RPMI7951 (cell line): ENCODE measurements at regions not wholly inside any gene's neighbourhood (a gene's known extent, or its start where the extent isn't known, plus 50 kb on each side); places are given as distances from the start of the nearest gene placed in this dataset.
"Not testable (repeated sequence)": the region's sequence is repeated elsewhere in the genome, so short reads cannot be mapped to it uniquely, and the experiment has no call there.

ENCODE experiments used
- DNase-seq: peaks from one replicate; pipeline ENCODE4 v3.0.0-alpha.2; 2012; ENCODE audit warnings: low read depth

DNA sequence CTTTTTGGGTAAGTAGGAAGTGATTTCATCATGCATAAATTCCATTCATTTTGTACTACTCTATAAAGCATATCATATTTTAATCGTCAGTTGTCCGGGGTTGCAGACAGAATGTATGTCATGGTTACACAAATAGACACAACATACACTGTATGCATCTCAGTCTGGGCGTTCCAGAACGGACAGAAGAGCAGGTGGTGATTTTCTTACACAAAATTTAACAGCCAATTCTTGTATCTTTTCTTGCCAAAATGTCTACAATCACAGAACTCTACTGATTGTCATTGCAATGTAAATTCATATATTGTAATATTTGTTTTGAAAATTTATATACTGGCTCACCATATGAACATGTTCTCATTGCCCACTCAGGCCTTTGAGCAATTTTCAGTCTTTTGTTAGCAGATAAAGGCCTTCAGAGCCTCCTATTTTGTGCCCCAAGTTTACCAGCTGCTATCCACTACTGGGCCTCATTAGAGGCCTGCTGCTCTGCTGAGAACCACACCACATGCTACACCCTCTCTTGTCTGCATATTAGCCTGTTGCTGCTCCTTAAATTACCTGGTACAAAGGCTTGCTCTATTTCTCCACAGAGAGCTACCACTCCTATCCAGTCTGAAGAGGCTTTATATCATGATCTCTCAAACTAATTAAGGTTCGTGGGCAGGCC lies 61.5 kb downstream of the PRDM13 start:
- no peak for DNase-seq

DNA sequence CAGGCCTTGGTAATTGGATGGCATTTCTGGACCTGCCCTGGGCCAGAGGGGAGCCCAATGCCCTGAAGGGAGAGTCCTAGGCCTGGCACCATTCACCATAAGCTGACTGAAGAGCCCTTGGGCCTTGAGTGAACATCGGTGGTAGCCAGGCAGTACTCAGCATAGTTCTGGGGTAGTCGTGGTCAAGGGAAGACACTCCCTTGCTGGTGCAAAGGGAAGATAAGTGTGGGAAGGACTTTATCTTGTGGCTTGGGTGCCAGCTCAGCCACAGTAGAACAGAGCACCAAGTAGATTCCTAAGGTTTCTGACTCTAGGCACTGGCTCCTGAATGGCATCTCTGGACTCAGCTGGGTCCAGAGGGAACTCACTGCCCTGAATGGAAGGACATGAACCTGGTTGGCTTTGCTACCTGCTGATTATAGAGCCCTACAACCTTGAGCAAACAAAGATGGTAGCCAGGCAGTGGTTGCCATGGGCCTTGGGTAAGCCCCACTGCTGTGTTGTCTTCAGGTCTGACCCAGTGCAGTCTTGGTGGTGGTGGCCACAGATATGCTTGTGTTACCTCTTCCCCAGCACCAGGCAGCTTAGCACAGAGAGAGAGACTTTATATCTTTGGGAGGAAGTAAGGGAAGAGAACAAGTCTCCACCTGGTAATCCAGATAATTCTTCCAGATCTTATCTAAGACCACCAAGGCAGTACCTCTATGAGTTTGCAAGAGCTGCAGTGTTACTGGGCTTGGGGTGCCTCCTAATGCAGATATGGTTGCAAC lies 83.5 kb downstream of the PRDM13 start:
- DNase-seq = no peak

DNA sequence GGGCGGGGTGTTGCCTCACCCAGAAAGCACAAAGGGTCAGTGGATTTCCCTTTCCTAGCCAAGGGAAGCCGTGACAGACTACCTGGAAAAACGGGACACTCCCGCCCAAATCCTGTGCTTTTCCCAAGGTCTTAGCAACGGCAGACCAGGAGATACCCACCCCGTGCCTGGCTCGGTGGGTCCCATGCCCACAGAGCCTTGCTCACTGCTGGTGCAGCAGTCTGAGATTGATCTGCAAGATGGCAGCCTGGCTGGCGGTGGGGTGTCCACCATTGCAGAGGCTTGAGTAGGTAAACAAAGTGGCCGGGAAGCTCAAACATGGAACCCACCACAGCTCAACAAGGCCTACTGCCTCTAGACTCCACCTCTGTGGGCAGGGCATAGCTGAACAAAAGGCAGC lies 95.7 kb downstream of the PRDM13 start:
- DNase-seq = not testable (repeated sequence)

DNA sequence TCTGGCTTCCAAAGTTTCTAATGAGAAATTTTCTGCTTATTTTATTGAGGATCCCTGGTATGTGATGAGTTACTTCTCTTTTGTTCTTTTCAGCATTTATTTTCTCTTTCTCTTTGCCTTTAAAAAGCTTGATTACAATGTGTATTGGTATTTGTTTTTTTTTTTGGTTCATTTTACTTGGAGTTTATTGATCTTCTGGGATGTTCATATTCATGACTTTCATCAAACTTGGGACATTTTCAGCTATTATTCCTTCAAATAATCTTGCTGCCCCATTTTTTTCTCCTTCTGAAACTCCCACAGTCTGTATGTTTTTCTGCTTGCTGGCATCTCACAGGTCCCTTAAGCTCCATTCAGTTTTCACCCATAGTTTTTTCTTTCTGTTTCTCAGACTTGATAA lies 102.4 kb downstream of the PRDM13 start:
- DNase-seq = no peak

DNA sequence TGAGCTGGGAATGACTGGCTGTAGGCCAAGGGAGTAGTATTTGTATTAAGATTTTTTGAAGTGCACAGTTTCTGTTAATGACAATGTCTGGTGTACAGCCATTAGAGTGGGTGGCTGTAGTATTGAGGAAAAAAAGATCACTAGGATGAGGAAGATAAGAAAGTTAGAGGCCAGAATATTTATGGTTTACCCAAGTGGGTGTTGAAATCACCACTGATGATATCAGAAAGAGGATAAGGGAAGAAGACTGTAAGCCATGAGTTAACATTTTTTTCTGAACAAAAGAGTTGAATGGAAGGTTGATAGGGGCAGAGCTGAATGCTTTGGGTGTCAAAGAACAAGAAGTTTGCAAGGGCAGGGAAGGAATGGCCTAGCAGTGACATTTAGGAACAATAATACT lies 104.7 kb downstream of the PRDM13 start:
- DNase-seq = no peak

DNA sequence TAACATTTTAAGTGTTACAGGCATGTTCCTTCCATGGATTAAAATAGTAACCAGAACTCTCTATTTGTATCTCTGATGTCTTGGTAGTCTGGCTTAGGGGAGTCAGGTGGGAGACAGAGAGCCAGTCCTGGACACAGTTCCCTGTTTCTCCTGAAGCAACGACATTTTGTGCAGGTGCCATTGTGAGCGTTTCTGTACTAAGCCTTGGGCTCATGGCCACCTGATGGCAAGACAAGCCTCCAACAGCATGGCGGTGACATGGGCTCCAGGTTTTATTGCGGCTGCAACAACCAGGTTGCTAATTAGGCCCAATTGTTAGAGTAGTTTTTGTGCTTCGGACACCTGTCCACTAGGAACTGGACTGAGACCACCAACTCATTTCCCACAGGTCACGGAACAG lies 105.3 kb downstream of the PRDM13 start:
- no peak for DNase-seq

DNA sequence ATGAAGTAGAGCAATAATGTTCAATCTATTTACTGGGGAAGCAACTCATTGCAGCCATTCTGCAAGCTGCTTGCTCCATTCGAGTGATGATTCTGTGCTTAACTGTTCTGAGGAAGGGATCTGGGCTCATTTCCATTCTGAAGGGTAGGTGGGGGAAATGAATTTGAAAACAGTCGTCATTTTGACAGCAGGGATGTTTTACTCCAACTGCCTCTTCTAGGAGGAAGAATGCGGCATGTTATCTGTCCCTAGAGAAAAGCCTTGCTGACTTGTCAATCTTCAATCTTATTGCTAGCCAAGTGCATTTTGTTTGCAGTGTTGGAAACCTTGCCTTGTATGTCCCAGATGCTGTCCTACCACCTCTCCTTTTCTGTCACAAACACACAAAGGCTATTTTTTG lies 105.9 kb downstream of the PRDM13 start:
- DNase-seq = no peak

DNA sequence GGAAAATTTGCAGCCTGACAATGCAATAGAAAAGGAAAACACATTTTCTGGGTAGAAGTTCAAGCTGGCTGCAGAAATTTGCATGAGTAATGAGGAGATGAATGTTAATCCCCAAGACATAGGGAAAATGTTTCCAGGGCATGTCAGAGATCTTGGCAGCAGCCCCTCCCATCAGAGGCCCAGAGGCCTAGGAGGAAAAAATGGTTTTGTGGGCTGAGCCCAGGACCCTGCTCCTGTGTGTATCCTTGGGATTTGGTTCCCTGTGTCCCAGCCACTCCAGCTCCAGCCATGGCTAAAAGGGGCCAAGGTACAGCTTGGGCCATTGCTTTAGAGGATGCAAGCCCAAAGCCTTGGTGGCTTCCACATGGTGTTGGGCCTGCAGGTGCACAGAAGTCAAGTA lies 115.4 kb downstream of the PRDM13 start:
- not testable (repeated sequence) for DNase-seq

DNA sequence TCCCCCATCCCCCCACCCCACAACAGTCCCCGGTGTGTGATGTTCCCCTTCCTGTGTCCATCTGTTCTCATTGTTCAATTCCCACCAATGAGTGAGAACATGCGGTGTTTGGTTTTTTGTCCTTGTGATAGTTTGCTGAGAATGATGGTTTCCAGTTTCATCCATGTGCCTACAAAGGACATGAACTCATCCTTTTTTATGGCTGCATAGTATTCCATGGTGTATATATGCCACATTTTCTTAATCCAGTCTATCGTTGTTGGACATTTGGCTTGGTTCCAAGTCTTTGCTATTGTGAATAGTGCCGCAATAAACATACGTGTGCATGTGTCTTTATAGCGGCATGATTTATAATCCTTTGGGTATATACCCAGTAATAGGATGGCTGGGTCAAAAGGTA lies 123.6 kb downstream of the PRDM13 start:
- not testable (repeated sequence) for DNase-seq

DNA sequence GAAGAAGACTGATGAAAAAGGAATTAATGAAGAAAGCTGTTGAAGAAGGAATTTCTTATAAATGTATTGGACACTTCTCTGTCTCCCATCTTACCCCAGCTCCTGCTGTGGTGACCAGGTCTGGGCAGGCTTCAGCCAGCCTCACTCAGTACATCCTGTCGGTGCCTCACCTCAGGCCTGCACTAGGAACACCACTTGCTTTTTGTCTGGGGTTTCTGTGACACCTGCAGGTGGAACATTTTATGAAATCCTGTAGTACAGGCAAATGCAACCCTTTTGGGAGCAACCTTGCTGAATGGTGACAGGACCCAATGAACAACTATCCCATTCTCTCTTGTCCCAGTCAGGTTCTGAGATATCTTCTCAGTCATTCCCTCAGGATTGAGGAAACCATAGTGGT lies 129.7 kb downstream of the PRDM13 start:
- DNase-seq = no peak

DNA sequence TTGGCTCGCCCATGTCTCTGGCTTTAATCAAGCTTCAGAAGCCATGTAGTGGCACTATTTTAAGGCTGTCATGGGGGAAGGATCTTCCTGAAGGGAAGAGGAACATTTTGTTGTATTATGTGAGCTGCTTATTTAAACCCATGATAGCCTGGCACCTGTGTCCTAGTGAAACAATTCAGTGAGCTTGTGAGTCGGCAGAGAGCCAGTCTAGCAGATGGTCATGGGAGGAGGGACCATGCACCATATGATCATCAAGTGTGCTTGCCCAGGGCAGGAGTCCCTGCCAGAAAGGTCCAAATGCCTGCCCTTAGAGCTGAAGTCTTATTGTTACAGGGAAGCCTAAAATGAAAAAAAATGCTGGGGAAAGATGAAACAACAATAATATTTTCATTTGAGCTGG lies 132.9 kb downstream of the PRDM13 start:
- DNase-seq = no peak

DNA sequence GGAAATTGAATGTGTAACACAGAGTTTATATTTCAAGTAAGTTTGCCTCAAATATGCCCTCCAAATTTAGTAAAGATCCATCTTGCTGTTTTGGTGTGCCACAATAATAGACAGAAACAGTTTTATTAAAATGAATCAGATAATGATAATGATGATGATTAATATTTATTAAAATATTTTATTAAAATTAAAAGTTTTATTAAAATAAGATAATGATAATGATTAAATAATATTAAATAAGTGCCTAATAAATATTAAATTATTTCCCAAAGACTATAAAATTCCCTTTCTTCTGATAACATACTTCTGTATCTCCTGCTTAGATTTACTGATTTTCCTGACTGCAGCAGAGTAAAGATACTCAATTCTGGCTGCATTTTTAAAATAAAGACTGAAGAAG lies 134.5 kb downstream of the PRDM13 start:
- DNase-seq = no peak

DNA sequence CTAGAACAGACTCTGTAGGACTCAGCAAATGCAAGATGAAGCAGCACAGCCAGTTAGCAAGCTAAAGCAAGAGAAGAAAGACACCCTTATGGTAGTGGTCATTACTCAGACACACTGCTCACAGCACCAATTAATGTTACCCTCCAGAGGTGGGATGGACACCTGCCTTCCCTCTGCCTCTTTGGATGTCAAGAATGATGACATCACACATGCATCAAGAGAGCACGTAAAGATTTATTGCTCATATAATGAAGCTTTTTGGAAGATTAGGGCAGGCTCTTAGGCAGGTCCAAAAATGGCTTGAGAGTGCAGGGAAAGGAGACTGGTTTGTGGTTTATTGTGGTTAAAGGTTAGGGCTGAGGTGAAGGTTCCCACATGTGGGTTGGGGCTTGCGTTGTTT lies 137.0 kb downstream of the PRDM13 start:
- no peak for DNase-seq

DNA sequence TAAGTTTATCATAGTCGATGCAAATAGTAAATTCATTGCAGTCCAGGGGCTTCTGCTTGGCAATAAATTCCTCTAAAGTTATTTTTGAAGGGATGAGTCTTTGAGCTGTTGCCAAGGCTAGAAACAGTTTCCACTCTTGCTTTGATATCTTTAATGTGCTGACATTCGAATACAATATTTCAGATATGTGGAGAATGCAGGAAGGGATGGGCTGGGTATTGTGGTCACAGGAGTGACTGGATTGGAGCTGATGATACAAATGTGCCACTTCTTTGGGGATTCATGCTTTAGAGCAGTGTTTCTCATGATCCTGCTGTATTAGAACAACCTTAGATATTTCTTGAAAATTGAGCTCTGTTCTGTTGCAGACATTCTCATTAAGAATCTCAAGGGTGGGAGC lies 139.0 kb downstream of the PRDM13 start:
- DNase-seq = no peak

DNA sequence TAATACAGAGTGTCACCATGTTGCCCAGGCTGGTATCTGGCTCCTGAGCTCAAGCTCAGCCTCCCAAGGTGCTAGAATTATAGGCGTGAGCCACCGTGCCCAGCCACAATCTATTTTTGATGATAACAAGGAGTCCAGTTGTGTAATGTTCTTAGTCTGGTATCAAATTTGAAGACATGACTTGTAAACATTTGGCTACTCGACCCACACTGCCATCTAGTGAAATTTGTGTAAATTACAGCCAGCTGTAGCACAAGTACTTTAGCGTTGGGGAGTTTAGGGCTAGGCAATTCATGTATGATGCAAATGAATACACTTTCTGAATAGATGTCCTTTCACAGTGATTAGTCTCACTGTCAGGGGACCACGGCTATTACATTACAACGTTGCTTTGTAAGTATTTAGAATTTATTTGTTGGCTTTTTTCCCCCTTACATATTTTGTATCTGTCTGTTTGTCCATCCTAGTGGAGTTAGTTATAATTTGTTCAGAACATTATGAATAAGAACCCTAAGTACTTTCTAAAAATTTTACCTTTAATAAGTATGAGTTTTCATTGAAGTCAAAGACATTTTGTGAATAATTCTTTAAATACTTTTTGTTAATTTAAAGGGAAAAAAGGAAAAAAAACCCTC lies 139.7 kb downstream of the PRDM13 start:
- DNase-seq = peak; percentile 69

DNA sequence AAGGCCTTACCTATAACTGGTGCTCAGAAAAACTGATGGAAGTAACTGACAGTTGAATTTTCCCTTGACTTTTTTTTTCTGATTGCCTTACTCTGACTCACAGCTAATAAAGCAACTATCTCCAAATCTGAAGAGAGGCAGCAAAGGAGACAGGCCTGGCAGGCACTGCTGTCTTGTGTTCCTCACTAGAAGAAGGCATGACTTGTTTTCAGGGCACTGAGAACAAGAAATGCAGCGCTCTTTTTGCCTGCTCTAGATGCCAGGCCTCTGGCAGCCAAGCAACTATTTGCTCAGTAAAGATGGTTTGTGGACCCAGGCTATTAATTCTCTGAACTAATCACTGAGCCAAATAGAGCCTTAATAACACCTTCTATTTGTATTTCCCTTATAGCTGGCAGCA lies 155.1 kb downstream of the PRDM13 start:
- no peak for DNase-seq

DNA sequence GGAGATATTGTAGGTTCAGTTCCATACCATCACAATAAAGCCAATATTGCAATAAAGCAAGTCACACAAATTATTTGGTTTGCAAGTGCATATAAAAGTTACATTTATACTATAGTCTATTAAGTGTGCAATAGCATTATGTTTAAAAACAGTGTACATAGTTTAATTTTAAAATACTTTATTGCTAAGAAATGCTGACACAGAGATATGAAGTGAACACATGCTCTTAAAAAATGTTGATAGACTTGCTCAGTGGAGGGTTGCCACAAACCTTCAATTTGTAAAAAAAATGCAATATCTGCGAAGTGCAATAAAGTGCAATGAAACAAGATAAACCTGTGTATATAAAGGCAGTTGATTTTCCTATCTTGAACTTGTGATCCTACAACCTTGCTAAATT lies 161.5 kb downstream of the PRDM13 start:
- no peak for DNase-seq

DNA sequence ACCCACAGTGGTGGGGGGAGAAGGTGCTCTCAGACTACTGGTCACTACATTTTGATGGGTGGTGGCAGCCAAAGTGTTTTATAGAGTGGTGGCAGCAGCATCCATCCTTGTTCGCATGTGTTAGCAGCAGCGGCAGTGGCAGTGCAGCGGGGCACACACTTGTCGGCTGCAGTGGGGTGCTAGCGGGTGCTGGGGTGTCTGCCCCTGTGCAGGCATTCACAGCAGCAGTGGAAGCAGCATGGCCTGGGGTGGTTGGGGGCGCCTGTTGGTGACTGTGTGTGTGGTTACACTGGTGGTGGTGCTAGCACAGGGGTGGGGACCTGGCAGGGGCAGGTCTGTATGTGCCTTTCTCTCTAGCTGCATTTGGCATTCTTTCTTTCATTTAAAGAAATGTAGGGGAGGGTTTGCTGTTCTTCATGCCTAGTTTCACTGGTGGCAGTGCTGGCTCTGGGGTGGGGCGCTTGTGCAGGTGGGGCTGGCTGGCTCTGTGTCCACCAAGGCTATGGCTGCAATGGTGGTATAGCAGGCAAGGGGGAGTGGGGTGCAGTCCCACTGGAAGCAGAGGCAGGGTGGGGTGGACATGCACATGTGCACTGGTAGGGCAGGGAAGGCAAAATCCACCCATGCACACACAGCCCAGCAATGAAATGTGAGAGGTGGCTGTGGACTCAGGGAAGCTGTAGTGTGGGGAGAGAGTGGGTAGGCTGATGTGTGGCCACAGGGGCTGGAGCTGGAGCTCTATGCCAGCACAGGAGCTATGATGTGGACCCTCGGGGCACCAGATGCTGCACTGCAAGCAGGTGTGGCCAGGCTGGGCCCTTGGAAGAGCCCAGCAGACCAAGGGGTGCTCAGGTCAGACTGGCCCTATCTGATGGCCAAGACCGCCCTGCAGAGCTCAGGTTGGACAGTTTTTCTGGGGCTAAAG lies 173.3 kb downstream of the PRDM13 start:
- DNase-seq = no peak

DNA sequence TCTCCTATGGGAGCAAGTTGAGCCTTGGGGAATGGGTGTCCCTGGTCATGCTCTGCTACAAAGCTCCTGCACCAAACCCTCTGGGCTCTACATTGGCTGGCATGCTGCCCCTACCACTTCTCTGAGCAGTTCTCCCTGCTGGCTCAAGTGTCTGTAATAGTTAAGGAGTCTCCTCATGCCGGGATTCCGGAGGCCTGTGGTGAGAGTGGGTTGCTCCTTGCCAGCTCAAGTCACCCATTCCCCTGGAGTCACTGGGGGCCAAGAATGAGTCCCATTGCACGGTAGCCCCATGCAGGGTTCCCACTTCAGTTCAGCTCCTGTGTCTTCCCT lies 173.9 kb downstream of the PRDM13 start:
- no peak for DNase-seq

DNA sequence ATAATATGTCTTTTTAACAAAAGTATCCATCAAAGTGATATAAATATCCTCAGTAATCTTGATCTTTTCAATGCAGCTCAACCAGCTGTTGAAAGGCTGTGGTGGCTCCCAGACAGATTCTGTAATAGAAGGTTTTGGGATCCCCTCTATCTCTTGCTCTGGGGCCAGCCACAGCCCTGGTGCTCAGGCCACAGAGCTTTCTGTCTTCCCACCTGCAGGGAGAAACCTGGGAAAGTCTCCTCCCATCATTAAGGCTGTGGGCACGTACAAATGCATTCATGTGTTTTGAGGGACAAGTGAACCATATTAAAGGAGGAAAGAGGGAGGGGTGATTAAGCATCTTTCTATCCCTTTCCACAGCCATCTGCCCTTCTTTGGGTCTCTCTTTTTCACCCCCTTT lies 183.1 kb downstream of the PRDM13 start:
- no peak for DNase-seq

DNA sequence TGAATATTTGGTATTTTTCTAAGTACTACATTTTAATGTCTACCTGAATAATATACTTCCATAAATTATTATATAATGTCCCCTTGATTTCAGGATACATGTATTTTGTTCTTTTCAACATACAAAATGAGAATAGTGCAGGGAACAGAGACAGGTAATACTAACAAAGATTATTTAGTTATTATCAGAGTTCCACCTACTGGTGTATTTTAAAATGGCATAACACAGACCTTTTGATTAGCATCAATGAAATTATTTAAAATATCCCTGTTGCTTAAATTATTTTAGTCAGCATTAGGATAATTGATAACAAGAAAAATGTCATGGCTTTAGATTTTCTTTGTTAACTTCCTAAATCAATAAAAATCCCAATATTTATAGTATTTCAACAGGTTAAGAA lies 184.0 kb downstream of the PRDM13 start:
- no peak for DNase-seq

DNA sequence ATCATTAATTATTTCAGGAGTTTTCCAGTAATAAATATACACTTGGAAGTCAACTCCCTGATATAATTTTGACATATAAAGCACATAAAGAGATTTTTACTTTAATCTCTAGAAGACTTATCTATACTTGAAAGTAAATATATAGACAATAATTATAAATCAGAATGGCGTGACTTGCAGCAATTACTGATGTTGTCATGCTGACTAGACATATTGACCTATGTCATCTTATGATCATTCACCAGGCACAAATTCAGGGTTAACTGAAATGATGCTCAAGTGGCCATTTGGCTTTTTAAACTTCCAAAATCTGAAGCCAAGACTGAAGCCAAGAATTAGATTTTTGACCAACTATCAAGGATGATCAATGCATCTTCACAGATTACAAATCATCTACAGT lies 192.2 kb downstream of the MCHR2 start:
- no peak for DNase-seq
